Left renal pelvis (tissue), 4 donors: ENCODE measurements at regions not wholly inside any gene's neighbourhood (a gene's known extent, or its start where the extent isn't known, plus 50 kb on each side); places are given as distances from the start of the nearest gene placed in this dataset.

Source experiments
- DNase-seq, 4 donors: peaks; one replicate each; pipeline ENCODE4 v3.0.0-alpha.2; 2013; ENCODE audit warnings: low read depth in 4 of 4, low spot score in 3 of 4

DNA sequence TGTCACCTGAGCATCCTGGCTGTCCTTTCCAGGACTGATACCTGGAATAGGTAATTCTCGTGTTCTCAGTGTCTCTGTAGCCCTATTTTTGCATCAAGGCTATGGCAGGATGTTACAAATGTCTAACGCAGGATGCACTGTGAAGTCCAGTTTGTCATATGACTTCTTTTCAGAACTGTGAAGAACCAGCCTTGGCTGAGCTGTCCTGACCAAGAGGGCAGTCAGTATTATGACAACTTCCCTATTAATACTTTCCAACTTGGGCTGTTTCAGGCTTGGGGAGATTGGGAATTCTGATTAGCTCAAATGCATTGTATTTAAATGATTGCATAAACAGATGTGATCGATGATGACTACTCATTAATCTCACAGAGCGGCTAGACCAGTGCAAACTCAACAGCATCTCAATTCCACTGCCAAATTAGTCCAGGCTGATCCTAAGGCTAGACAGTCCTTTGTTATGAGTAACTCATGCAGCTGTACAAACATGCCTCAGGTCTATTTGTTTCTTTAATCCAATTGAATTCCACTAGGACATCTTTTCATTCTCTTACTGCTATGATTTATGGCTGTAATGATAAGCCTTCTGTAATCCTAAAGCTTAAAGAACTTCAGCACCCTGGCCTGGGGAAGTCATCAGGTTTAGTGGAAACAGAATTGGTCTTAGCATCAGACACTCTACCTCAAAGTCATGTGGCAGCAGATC lies 331.6 kb downstream of the KCNS3 start:
- DNase-seq, result no peak

DNA sequence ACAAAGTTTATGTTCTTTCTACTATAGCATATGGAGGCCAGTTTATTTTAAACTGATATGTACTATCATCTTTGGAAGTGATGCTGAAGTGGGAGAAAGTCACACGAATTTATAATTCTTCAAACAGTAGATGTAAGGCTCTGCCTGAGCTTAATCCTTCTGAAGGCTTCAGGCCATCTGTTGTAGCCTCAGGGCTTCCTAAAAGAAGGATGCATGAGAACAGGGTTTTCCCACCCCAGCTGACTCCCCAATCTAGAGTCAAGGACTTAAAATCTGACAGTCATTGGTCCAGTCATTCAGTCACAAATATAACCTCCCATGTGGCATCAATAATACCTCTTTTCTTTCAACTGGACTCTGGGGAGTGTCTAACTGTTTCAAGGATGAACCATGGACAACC lies 330.5 kb downstream of the KCNS3 start:
- no peak for DNase-seq

DNA sequence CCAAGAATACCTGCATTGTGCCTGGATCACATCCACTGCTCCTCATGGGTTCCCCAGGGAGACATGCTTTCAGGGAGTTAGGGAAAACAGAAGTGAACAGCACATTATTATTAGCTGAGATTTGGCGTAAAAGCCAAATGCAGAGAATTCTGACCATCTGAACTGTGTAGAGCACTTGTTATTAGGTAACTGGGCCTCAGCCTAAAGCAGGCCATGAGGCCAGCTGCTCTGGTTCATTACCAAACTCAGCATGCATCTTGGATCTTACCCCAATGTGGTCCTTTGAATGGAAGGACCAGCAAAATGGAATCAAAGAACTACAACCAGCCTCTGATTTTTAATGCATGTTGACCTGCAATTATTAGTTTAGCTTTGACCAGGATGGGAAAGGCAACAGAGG lies 322.3 kb downstream of the KCNS3 start:
- DNase-seq, result no peak

DNA sequence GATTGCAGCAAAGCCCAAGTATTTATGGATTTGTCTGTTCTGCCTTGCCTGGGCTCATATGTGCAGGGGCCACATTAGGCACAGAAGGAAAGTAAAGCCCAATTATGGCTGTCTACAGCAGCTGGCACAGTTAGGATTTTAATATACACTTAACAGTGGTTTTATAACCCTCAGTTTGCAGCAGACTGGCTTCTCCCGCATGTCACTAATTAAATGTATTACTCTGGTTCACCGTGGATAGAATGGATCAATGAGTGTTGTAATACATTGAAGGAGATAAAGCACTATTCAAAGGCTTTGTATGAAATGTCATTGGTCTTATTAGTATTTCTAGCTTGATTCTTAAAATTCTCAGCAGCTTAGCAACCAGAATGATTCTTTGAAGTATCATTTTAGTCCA lies 320.2 kb downstream of the KCNS3 start:
- no peak for DNase-seq

DNA sequence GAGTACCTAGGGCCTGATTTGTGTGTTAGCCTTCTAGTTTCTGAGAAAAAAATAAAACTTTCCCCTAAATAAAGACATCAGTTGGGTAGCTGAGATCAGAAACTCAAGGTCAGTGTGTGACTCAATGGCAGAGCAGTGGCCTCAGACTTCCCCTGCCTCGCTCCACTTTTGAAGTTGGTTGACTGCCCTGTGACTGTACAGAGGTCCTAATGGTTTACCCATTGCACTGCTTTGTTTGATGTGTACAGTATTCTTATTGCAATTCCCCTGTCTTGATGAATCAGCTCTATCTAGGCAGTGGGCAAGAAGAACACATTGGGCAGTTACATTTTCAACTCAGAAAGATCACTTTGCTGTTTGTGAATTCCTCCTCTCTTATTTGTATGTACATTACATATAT lies 315.7 kb downstream of the KCNS3 start:
- DNase-seq, result no peak

DNA sequence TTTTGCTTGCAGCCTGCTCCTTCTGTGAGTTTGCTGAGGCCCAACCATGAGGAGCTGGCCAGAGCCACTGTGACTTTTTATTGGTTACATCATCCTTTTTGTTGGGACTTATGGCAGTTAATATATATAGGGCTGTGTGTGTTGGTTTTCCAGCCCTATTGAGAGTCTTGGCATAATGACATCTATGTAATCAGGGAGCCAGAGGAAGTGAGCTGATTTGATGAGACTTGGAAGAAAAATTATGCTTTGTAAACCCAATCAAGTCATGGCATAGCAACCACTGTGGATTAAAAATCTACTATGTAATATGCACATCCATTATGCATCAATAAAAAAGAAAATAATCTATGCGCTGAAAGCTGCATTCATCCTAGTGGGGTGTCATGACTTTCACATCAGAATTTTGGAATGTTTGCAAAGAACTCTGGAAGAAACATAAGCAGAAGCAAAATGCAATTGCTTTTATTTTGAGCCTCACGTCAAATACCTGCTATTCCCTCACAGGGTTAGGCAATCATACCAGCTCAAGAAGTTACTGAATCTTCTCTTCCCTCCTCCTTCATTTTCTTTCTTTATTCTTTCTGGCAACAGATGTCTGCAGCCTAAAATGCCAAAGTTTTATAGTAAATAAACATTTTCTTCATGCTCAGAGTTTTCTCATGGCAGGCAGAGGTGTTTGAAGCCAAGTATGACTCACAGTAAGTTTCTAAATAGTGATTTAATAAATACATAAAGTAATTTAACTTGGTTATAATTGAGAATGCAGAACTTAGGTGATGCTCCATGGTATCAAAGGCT lies 308.5 kb downstream of the KCNS3 start:
- no peak for DNase-seq

DNA sequence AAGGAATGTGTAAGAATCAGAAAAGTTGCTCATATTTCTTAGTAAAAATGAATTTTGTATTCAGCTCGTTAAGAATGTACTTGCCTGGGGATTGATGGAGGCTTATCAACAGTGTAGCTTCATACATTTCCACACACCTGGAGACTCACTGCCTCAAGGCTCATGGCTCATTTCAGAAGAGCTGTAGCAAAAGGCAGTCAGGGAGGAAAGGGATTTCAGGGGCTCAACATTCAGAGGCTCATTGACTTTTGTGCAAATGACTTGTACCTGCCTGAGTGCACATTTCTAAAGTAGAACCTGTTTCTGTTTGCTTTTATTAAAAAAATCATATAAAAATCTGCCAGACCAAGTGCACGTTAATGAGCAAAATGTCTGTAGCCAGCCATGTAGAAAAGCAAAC lies 304.4 kb downstream of the KCNS3 start:
- DNase-seq, result no peak

DNA sequence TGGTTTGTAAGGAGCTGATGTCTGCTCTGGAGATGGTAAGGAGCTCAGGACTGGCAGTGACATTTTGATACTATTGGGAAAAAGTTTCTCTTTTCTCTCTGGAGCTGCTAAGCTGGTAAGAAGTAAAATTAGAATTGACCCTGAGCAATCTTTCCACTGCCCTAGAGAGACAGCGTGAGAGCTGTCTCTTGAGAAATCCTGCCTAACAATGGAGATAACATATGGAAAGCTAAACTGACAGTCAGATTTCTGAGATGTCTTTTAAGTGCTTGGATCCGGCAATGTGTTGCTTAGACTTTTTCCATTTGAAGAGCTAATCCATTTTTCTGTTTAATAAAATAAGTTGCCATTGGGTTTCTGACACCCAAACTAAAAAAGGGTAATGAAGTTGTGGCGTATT lies 302.4 kb downstream of the KCNS3 start:
- DNase-seq, result no peak

DNA sequence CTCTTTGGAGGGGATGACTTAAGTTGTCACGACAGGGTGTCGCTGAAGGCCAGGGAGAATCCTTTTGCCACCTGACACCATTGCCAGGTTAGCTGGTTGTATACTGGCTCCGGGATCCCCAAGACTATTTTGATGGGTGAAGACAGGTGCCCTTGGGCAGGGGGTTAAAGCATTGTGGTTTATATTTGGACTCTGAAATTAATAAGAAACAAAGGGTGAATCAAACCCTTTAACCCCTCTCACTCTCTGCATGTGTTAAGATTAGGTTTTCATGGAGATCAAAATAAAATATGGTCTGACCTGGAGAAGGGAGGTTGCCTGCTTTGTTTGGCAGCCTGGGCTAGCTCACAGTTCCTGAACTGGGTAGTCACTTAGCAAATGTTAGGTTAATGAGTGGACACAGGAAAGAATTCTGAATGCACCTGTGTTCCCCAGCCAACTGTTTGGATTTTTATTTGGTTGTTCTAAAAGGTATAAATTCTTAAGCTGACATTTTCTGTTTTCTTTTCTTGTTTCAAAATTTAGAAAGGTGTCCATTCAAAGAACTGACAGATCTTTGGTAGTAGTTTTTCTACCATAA lies 301.7 kb downstream of the KCNS3 start:
- DNase-seq, result no peak

DNA sequence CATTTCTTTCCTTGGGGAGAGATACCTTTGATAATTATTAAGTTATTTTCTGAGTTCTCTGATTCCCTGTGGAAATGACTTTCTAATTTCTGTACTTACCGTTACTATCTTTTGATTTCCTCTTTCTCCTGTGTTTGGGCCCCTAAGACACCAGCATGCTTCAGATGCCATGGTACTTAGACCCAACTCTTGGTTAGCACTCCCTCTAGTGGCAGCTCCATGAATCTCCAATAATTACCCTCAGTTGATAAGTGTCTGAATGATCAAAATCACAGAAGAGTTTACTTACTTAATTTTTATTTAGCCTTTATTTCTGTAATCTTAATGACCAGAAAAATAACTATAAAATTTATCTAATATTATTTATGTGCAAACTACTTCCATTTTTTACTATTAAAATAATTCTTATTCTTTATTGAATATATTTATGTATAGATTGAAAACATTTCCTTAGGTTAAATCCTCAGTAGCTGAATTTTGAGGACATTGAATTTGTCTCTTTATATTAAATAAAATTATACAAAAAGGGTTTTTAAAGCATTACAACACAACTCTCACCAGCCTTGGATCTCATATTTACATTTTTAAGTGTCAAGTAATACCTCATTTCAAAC lies 300.4 kb downstream of the KCNS3 start:
- DNase-seq, result no peak

DNA sequence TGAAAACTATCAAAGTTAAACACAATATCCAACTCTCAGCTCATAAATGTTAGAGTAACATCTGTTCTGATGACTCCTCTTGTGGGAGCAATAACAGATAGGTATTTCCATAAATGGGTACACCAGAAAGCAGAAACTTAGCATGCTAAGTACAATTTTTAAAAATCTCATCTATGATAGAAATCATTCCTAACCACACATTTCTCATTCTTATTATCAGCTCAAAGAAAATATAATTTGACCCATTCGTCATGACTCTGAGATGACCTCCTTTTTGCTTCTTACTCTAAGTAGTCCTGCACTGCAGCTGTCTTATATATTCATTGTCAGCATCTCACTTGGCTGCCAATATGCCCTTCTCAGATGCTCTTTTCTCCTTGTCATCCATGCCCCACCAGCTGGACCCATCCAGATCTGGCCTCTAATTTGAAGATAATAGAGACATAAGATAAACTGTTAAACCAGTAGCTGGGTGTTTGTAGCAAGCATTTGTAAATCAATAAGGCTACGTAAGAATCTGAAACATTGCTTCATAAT lies 298.3 kb downstream of the KCNS3 start:
- DNase-seq, result no peak

DNA sequence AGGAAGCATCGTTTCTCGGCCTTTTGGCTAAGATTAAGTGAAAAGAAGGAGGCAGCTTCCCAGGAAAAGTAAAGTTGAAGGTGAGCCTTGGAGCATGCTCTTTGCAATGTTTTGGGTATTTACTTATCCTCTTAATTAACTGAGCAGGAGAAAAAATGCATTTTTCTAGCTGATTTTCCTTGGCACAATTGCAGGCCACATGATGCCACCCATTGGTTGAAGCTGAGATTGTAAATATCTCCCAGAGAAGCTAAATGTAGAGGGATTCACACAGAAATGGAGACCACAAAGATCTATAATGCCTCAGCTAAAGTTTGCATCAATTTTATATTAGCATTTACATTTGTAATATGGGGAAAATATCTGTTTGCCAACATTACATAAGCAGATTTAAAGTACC lies 294.1 kb downstream of the KCNS3 start:
- no peak for DNase-seq

DNA sequence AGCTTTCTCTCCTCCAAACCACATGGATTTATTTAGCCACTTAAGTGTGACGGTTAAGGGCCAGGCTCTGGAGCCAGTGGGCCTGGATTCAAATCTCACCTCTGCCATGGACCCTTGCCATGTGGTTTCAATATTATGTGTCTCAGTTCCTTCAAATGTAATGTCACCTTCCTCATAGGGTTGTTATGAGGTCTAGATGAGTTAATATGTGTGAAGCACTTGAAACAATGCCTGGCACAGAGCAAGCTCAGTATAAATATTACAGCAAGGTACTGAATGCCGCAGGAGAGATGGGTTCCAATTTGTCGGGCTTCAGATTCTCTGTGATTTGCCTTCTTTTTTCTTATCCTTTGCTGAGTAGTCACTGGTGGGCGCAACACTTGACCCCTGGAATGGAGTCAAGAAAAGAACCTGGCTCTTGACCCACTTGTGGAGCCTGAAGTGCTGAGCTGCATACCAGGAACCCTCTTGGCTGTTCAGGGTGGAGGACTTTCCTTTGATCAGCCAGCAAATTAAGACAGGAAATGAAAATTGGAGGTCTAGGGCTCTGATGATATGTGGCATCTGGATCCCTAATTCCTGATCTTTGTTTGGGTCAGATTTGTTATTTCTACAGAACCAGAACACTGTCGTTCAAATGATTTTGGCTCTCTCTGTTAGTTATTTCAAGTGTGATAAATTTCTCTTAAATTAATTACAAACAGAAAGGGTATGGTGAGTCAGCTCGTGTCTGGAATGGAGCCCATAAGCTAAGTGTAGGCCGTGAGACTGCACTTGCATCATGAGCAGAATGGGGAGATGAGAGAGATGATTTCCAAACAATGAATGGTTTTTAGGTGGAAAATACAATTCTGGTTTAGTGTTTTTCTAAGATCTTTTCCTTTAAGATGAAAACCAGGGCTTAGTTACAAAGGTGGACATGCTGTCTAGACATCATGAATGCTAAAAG lies 293.0 kb downstream of the KCNS3 start:
- DNase-seq, result no peak

DNA sequence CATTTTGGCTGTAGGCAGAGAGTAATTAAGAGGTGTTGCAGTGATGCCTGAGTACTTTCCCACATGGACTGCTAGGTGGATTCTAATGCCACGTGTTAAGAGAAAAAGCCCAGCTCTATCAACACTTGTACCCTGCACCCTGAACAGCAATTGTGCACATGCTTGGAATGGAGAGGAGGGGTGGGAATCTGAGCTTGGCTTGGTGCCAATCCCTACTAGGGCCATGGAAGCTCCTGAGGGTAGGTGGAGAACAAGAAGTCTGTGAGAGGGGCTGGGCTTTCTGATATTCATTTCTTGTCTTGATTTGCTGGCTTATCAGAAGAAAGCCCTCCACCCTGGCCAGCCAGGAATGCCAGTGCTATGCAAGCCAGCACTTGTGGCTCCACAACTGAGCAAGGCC lies 292.2 kb downstream of the KCNS3 start:
- DNase-seq, result no peak

DNA sequence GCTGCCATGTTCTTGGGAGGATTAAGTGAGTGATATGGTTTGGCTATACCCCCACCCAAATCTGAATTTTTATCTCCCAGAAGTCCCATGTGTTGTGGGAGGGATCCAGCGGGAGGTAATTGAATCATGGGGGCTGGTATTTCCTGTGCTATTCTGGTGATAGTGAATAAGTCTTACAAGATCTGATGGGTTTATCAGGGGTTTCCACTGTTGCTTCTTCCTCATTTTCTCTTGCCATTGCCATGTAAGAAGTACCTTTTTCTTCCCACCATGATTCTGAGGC lies 291.4 kb downstream of the KCNS3 start:
- no peak for DNase-seq

DNA sequence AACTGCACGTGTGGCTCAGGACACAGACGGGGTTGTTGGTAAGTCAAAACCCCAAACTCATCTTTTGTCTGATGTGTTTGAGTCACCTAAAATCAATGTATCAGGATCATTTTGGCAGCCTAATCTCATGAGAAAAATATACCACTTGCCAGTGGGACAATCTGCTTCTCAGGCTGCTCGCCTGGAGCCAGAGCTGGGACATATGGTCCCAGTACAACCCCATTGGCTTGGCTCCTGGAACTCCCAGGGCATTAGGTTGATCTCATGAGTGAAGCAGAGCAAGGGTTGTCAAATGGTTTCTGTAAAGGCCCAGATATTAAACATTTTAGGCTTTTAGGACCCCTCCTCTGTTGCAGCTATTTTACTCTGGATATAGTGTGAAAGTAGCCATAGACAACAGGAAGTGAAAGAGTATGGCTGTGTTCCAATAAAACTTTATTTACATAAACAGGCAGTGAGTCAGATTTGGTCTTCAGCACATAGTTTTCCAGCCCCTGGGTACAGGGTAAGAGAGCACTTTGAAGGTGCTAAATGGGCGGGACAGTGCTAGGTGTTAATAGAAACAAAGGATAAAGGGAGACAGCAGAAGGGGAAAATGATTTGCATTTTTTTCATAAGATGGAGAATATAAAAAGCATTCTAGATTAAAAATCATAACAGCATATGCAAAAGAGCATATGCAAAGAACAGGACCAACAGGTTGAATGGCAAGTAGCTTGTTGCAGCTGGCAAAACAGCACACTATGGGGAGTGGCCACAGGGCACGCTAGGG lies 290.8 kb downstream of the KCNS3 start:
- no peak for DNase-seq

DNA sequence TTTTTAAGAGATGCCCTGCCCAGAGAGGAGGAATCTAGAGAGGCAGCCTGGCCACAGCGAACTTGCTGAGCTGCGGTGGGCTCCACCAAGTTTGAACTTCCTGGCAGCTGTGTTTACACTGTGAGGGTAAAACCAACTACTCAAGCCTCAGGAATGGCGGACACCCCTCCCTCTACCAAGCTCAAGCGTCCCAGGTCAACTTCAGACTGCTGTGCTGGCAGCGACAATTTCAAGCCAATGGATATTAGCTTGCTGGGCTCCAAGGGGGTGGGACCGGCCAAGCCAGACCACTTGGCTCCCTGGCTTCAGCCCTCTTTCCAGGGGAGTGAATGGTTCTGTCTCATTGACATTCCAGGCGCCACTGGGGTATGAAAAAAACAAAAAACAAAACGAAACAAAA lies 289.4 kb downstream of the KCNS3 start:
- DNase-seq, result no peak

DNA sequence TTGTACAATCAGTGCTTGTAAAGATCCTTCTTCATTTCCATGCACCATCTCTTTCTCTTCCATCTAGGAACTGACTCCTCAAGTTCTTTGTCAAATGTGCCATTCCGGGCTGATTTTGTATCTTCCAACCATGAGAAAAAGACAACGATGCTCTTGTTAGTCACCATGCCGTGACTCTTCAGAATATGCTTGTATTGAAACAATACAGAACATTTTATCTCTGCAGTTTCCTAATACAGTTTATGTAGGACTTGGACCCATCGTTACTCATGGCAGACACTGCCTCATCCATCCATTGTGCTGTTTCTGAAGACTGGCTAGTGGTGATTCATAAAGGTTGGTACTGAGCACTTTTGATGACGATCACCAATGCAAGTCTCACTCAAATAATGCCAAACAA lies 283.2 kb downstream of the KCNS3 start:
- no peak for DNase-seq

DNA sequence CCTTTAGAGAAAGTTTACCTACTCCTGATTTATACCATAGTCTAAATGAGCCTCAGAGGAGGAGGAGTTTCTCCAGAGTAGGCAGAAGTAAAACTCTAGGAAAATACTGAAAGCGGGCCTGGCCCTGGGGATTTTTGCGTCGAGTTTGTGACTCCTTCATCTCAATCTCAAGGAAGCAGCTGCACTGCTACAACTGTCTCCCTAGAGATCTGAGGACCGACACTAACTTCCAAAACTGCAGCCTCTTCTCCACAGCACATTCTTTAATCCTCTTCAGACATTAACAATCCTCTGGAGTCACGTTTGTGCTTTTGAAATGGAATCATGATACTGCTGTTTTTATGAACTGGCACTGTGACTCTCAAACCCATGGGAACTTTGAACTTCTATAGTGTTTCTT lies 281.4 kb downstream of the KCNS3 start:
- no peak for DNase-seq

DNA sequence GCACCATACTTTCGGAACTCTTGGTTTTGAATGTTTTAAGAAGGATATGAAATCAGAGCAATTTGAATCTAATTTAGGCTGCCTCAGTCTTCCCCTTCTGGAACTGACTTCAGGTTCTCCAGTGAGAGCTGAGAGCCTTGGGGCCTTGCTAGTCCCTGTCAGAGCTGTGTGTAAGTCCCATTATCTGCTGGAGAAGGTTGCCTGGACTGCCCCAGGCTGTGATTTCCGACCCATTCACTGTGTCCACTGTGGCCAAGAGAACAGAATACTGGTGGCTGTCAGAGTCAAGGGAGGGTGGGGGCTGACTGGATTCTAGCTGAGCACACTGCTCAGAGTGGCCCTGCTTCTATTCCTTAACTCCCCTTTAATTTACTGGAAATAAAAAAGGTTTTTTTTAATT lies 278.0 kb downstream of the KCNS3 start:
- DNase-seq, result no peak
